ENCODE measurements at regions not wholly inside any gene's neighbourhood (a gene's known extent, or its start where the extent isn't known, plus 50 kb on each side); places are given as distances from the start of the nearest gene placed in this dataset.

- no peaks in the 10 kb centered on the region for H3K4me1 ChIP-seq (ENCODE audit: control insufficient read depth in 1 of 2, insufficient read depth in 2 of 2, low read depth in 1 of 2, low read length in 1 of 2)
- ChIA-PET CTCF (no interaction called here), POLR2A (no interaction called here)
- H3F3A ChIP-seq (replicated peaks; ENCODE audit: insufficient read depth) = no peaks in the 10 kb centered on the region
- no peak overlapping the region for H3K9ac ChIP-seq
- H3K36me3 ChIP-seq (replicated peaks in 1 of 2; ENCODE audit: control insufficient read depth in 1 of 2, insufficient read depth in 2 of 2, low read length in 1 of 2) = no peaks in the 10 kb centered on the region
- no peaks in the 10 kb centered on the region for H3K27me3 ChIP-seq (ENCODE audit: insufficient read depth)
- TF ChIP-seq, protein P1, sequence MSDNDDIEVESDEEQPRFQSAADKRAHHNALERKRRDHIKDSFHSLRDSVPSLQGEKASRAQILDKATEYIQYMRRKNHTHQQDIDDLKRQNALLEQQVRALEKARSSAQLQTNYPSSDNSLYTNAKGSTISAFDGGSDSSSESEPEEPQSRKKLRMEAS (IDR thresholded peaks at IDR 0.05; ENCODE audit: low read depth) = no peak
- no peak for TF ChIP-seq NRF1 (IDR thresholded peaks at IDR 0.05; ENCODE audit: low read depth, low read length)
- no peak for TF ChIP-seq RCOR1 (IDR thresholded peaks at IDR 0.05; ENCODE audit: low read length)
- TF ChIP-seq, protein P2, sequence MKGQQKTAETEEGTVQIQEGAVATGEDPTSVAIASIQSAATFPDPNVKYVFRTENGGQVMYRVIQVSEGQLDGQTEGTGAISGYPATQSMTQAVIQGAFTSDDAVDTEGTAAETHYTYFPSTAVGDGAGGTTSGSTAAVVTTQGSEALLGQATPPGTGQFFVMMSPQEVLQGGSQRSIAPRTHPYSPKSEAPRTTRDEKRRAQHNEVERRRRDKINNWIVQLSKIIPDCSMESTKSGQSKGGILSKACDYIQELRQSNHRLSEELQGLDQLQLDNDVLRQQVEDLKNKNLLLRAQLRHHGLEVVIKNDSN (IDR thresholded peaks at IDR 0.05; ENCODE audit: borderline replicate concordance, low read depth) = no peak
- no peak for TF ChIP-seq FOSL2 (IDR thresholded peaks at IDR 0.05; ENCODE audit: borderline replicate concordance, low read depth)
- TF ChIP-seq, protein P3, sequence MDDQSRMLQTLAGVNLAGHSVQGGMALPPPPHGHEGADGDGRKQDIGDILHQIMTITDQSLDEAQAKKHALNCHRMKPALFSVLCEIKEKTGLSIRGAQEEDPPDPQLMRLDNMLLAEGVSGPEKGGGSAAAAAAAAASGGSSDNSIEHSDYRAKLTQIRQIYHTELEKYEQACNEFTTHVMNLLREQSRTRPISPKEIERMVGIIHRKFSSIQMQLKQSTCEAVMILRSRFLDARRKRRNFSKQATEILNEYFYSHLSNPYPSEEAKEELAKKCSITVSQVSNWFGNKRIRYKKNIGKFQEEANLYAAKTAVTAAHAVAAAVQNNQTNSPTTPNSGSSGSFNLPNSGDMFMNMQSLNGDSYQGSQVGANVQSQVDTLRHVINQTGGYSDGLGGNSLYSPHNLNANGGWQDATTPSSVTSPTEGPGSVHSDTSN (IDR thresholded peaks at IDR 0.05) = no peak
- no peak for TF ChIP-seq RFX5 (IDR thresholded peaks at IDR 0.05; ENCODE audit: low read length)
- TF ChIP-seq CHD2 (IDR thresholded peaks at IDR 0.05; ENCODE audit: low read length, partially characterized antibody) = no peak
- TF ChIP-seq NFIC (IDR thresholded peaks at IDR 0.05; ENCODE audit: borderline replicate concordance) = no peak
- no peak for DNase-seq
- WGBS (ENCODE audit: low lambda C conversion rate) = 66% methylated on average over 3 of the region's 3 CpGs
- no peak overlapping the region for H3K27ac ChIP-seq (ENCODE audit: low read depth in 2 of 2, low read length in 1 of 2)
- H3K9me2 ChIP-seq = no peaks in the 10 kb centered on the region
- no peak overlapping the region for H3K4me2 ChIP-seq
- no peaks in the 10 kb centered on the region for H3K79me2 ChIP-seq (ENCODE audit: insufficient read depth)
- no peaks in the 10 kb centered on the region for H3K9me3 ChIP-seq
- H3K4me3 ChIP-seq (ENCODE audit: low read depth in 2 of 2, low read length in 1 of 2) = no peak overlapping the region
- no peaks in the 10 kb centered on the region for H4K20me1 ChIP-seq (ENCODE audit: insufficient read depth)
- no peak overlapping the region for H2AFZ ChIP-seq (ENCODE audit: low read depth)
These were observed 71.0 kb upstream of the DHX15 start for GRCh38 chr4:24655326-24655725.

DNA sequence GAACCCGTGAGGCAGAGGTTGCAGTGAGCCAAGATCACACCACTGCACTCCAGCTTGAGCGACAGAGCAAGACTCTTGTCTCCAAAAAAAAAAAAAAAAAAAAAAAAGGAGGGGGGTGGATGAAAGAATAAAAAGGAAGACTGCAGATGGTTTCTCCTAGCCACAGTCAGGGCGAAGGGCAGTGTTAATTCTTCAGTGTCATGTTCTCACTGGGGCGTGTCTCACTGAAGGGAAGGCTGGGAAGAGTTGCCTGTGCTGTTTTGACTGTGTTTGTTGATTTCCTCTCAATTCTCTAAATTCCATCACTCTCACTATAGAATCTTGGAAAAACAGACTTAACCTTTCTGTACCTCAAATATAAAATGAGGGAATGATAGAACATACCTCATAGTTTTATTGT is 71.6 kb upstream of the DHX15 start:
- 51% methylated on average over 4 of the region's 4 CpGs for WGBS (ENCODE audit: low lambda C conversion rate)
- no peak overlapping the region for H3K27ac ChIP-seq (ENCODE audit: low read depth in 2 of 2, low read length in 1 of 2)
- H4K20me1 ChIP-seq (ENCODE audit: insufficient read depth) = no peaks in the 10 kb centered on the region
- ChIA-PET CTCF (no interaction called here), POLR2A (no interaction called here)
- H3K4me1 ChIP-seq (ENCODE audit: control insufficient read depth in 1 of 2, insufficient read depth in 2 of 2, low read depth in 1 of 2, low read length in 1 of 2) = no peaks in the 10 kb centered on the region
- H3K4me3 ChIP-seq (ENCODE audit: low read depth in 2 of 2, low read length in 1 of 2) = no peak overlapping the region
- no peaks in the 10 kb centered on the region for H3K27me3 ChIP-seq (ENCODE audit: insufficient read depth)
- no peaks in the 10 kb centered on the region for H3K9me2 ChIP-seq
- H3K36me3 ChIP-seq (replicated peaks in 1 of 2; ENCODE audit: control insufficient read depth in 1 of 2, insufficient read depth in 2 of 2, low read length in 1 of 2) = no peaks in the 10 kb centered on the region
- no peak for DNase-seq
- no peaks in the 10 kb centered on the region for H3F3A ChIP-seq (replicated peaks; ENCODE audit: insufficient read depth)
- H3K79me2 ChIP-seq (ENCODE audit: insufficient read depth) = no peaks in the 10 kb centered on the region
- no peak overlapping the region for H3K4me2 ChIP-seq
- no peak for TF ChIP-seq ELF1 (IDR thresholded peaks at IDR 0.05)
- no peak for TF ChIP-seq GATA2 (CRISPR knock-in tag; IDR thresholded peaks at IDR 0.05)
- TF ChIP-seq SMC3 (IDR thresholded peaks at IDR 0.05; ENCODE audit: low read depth, low read length) = no peak
- TF ChIP-seq, protein P1 (IDR thresholded peaks at IDR 0.05; ENCODE audit: low read depth) = no peak
- no peak for TF ChIP-seq SIN3A (IDR thresholded peaks at IDR 0.05; ENCODE audit: borderline replicate concordance, low read depth, low read length)
- TF ChIP-seq FOXJ3 (CRISPR knock-in tag; IDR thresholded peaks at IDR 0.05) = no peak
- TF ChIP-seq NFIC (IDR thresholded peaks at IDR 0.05; ENCODE audit: borderline replicate concordance) = no peak
- TF ChIP-seq, protein P3 (IDR thresholded peaks at IDR 0.05) = no peak
- TF ChIP-seq CTCF (IDR thresholded peaks at IDR 0.05) = no peak
- TF ChIP-seq POLR2AphosphoS5 (IDR thresholded peaks at IDR 0.05; ENCODE audit: low read depth, low read length) = no peak
- no peak for TF ChIP-seq YY1 (IDR thresholded peaks at IDR 0.05; ENCODE audit: low read depth)
- TF ChIP-seq, protein P4, sequence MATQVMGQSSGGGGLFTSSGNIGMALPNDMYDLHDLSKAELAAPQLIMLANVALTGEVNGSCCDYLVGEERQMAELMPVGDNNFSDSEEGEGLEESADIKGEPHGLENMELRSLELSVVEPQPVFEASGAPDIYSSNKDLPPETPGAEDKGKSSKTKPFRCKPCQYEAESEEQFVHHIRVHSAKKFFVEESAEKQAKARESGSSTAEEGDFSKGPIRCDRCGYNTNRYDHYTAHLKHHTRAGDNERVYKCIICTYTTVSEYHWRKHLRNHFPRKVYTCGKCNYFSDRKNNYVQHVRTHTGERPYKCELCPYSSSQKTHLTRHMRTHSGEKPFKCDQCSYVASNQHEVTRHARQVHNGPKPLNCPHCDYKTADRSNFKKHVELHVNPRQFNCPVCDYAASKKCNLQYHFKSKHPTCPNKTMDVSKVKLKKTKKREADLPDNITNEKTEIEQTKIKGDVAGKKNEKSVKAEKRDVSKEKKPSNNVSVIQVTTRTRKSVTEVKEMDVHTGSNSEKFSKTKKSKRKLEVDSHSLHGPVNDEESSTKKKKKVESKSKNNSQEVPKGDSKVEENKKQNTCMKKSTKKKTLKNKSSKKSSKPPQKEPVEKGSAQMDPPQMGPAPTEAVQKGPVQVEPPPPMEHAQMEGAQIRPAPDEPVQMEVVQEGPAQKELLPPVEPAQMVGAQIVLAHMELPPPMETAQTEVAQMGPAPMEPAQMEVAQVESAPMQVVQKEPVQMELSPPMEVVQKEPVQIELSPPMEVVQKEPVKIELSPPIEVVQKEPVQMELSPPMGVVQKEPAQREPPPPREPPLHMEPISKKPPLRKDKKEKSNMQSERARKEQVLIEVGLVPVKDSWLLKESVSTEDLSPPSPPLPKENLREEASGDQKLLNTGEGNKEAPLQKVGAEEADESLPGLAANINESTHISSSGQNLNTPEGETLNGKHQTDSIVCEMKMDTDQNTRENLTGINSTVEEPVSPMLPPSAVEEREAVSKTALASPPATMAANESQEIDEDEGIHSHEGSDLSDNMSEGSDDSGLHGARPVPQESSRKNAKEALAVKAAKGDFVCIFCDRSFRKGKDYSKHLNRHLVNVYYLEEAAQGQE (IDR thresholded peaks at IDR 0.05; ENCODE audit: low read depth, low read length) = no peak
- H3K9ac ChIP-seq = no peak overlapping the region
- H3K9me3 ChIP-seq = no peaks in the 10 kb centered on the region
- no peak overlapping the region for H2AFZ ChIP-seq (ENCODE audit: low read depth)

Measured in SK-N-SH (cell line).